Glutamatergic neuron (in vitro differentiated cells): ENCODE measurements at regions not wholly inside any gene's neighbourhood (a gene's known extent, or its start where the extent isn't known, plus 50 kb on each side); places are given as distances from the start of the nearest gene placed in this dataset.

ENCODE experiments used
- DNase-seq: peaks from one replicate; pipeline ENCODE4 v3.0.0; 2022
- H3K27ac Mint-ChIP-seq: one replicate; pipeline ENCODE4 v1.8.0; 2020; ENCODE audit warnings: mild to moderate bottlenecking, mixed read lengths, inconsistent platforms; ENCODE audit not compliant: unreplicated experiment
- H3K27me3 Mint-ChIP-seq: one replicate; pipeline ENCODE4 v1.8.0; 2020; ENCODE audit warnings: mild to moderate bottlenecking, moderate library complexity, mixed read lengths, inconsistent platforms; ENCODE audit not compliant: unreplicated experiment
- H3K36me3 Mint-ChIP-seq: one replicate; pipeline ENCODE4 v1.8.0; 2020; ENCODE audit warnings: mild to moderate bottlenecking, mixed read lengths, inconsistent platforms; ENCODE audit not compliant: unreplicated experiment
- H3K4me1 Mint-ChIP-seq: one replicate; pipeline ENCODE4 v1.8.0; 2020; ENCODE audit warnings: mild to moderate bottlenecking, low read depth, mixed read lengths, inconsistent platforms; ENCODE audit not compliant: unreplicated experiment
- H3K4me3 Mint-ChIP-seq: one replicate; pipeline ENCODE4 v1.8.0; 2020; ENCODE audit warnings: mild to moderate bottlenecking, mixed read lengths, inconsistent platforms; ENCODE audit not compliant: unreplicated experiment
- H3K9me3 Mint-ChIP-seq: one replicate; pipeline ENCODE4 v1.8.0; 2020; ENCODE audit warnings: mild to moderate bottlenecking, moderate library complexity, mixed read lengths, inconsistent platforms; ENCODE audit not compliant: unreplicated experiment
- CTCF ChIP-seq: fragments of 200-600 bp; sonication (generic); IDR thresholded peaks from one replicate; pipeline ENCODE4 v1.5.0; 2021; ENCODE audit not compliant: partially characterized antibody, unreplicated experiment

GRCh38 chr16:73883126-73883525 lies 413.5 kb upstream of the PSMD7 start:
- H3K36me3 Mint-ChIP-seq = no peaks in the 10 kb centered on the region
- H3K27me3 Mint-ChIP-seq = no peaks in the 10 kb centered on the region
- no peak overlapping the region for H3K4me3 Mint-ChIP-seq
- DNase-seq = no peak
- H3K4me1 Mint-ChIP-seq = peaks cover 36% of the 10 kb centered on the region
- H3K27ac Mint-ChIP-seq = no peak overlapping the region
- TF ChIP-seq CTCF = no peak
- no peaks in the 10 kb centered on the region for H3K9me3 Mint-ChIP-seq

- H3K36me3 Mint-ChIP-seq = no peaks in the 10 kb centered on the region
- H3K4me1 Mint-ChIP-seq = peaks cover 32% of the 10 kb centered on the region
- TF ChIP-seq CTCF = no peak
- H3K9me3 Mint-ChIP-seq = no peaks in the 10 kb centered on the region
- H3K27me3 Mint-ChIP-seq = no peaks in the 10 kb centered on the region
- no peak overlapping the region for H3K4me3 Mint-ChIP-seq
- no peak overlapping the region for H3K27ac Mint-ChIP-seq
- DNase-seq = no peak
Measured at GRCh38 chr16:73882651-73883050, 414.0 kb upstream of the PSMD7 start.

GRCh38 chr16:73882033-73882432 lies 414.6 kb upstream of the PSMD7 start:
- Mint-ChIP-seq H3K27me3 (no peaks in the 10 kb centered on the region), H3K4me1 (peaks cover 28% of the 10 kb centered on the region), H3K4me3 (no peak overlapping the region), H3K36me3 (no peaks in the 10 kb centered on the region), H3K27ac (peak overlapping the region; percentile 0), H3K9me3 (no peaks in the 10 kb centered on the region)
- DNase-seq = no peak
- no peak for TF ChIP-seq CTCF

GRCh38 chr16:73879621-73880020 lies 417.0 kb upstream of the PSMD7 start:
- H3K36me3 Mint-ChIP-seq = no peaks in the 10 kb centered on the region
- no peaks in the 10 kb centered on the region for H3K9me3 Mint-ChIP-seq
- no peak overlapping the region for H3K4me3 Mint-ChIP-seq
- no peaks in the 10 kb centered on the region for H3K27me3 Mint-ChIP-seq
- TF ChIP-seq CTCF = no peak
- H3K27ac Mint-ChIP-seq = no peak overlapping the region
- peaks cover 21% of the 10 kb centered on the region for H3K4me1 Mint-ChIP-seq
- DNase-seq = no peak

- Mint-ChIP-seq H3K27me3 (no peaks in the 10 kb centered on the region), H3K4me3 (no peak overlapping the region), H3K27ac (no peak overlapping the region), H3K9me3 (no peaks in the 10 kb centered on the region), H3K36me3 (no peaks in the 10 kb centered on the region), H3K4me1 (peaks cover 20% of the 10 kb centered on the region)
- TF ChIP-seq CTCF = peak; percentile 21
- no peak for DNase-seq
Measured at GRCh38 chr16:73878611-73879010, 418.0 kb upstream of the PSMD7 start.
